ENCODE measurements at regions not wholly inside any gene's neighbourhood (a gene's known extent, or its start where the extent isn't known, plus 50 kb on each side); places are given as distances from the start of the nearest gene placed in this dataset.

- no peak for DNase-seq (ENCODE audit: low spot score)
Measured at GRCh38 chr4:155552180-155552579, 114.5 kb upstream of the GUCY1A1 start.

- no peak for DNase-seq (ENCODE audit: low spot score)
Measured at GRCh38 chr4:155548173-155548572, 118.5 kb upstream of the GUCY1A1 start.

- no peak for DNase-seq (ENCODE audit: low spot score)
Measured at GRCh38 chr4:155546451-155546850, 120.2 kb upstream of the GUCY1A1 start.

- no peak for DNase-seq (ENCODE audit: low spot score)
Measured at GRCh38 chr4:155545456-155545855, 121.2 kb upstream of the GUCY1A1 start.

- no peak for DNase-seq (ENCODE audit: low spot score)
Measured at GRCh38 chr4:155544547-155544946, 122.1 kb upstream of the GUCY1A1 start.

- DNase-seq (ENCODE audit: low spot score): no peak
Measured at GRCh38 chr4:155543126-155543765, 123.4 kb upstream of the GUCY1A1 start.

- no peak for DNase-seq (ENCODE audit: low spot score)
Measured at GRCh38 chr4:155542415-155542814, 124.2 kb upstream of the GUCY1A1 start.

GRCh38 chr4:155541716-155542115, 124.9 kb upstream of the GUCY1A1 start:
- no peak for DNase-seq (ENCODE audit: low spot score)

GRCh38 chr4:155540698-155541097, 126.0 kb upstream of the GUCY1A1 start:
- DNase-seq (ENCODE audit: low spot score): no peak

GRCh38 chr4:155539746-155540145, 126.9 kb upstream of the GUCY1A1 start:
- no peak for DNase-seq (ENCODE audit: low spot score)

GRCh38 chr4:155535802-155536454, 130.7 kb upstream of the GUCY1A1 start:
- no peak for DNase-seq (ENCODE audit: low spot score)

- no peak for DNase-seq (ENCODE audit: low spot score)
Measured at GRCh38 chr4:155532373-155533085, 134.1 kb upstream of the GUCY1A1 start.

- no peak for DNase-seq (ENCODE audit: low spot score)
Measured at GRCh38 chr4:155530857-155531256, 135.8 kb upstream of the GUCY1A1 start.

GRCh38 chr4:155530290-155530689, 136.4 kb upstream of the GUCY1A1 start:
- no peak for DNase-seq (ENCODE audit: low spot score)

- no peak for DNase-seq (ENCODE audit: low spot score)
Measured at GRCh38 chr4:155529716-155530115, 136.9 kb upstream of the GUCY1A1 start.

- DNase-seq (ENCODE audit: low spot score): no peak
Measured at GRCh38 chr4:155529272-155529671, 137.4 kb upstream of the GUCY1A1 start.

GRCh38 chr4:155526452-155527169, 140.0 kb upstream of the GUCY1A1 start:
- no peak for DNase-seq (ENCODE audit: low spot score)

GRCh38 chr4:155524926-155525455, 141.7 kb upstream of the GUCY1A1 start:
- no peak for DNase-seq (ENCODE audit: low spot score)

- no peak for DNase-seq (ENCODE audit: low spot score)
Measured at GRCh38 chr4:155523358-155523757, 143.3 kb upstream of the GUCY1A1 start.

GRCh38 chr4:155522201-155522600, 144.4 kb upstream of the GUCY1A1 start:
- DNase-seq (ENCODE audit: low spot score): no peak

GRCh38 chr4:155521382-155521781, 144.6 kb upstream of the MAP9 start:
- no peak for DNase-seq (ENCODE audit: low spot score)

GRCh38 chr4:155515444-155516075, 138.8 kb upstream of the MAP9 start:
- no peak for DNase-seq (ENCODE audit: low spot score)
